GM12892 (cell line): ENCODE measurements at regions not wholly inside any gene's neighbourhood (a gene's known extent, or its start where the extent isn't known, plus 50 kb on each side); places are given as distances from the start of the nearest gene placed in this dataset.

Experiments
- POLR2A ChIP-seq: IDR thresholded peaks from 2 replicates; pipeline ENCODE4 v1.6.1; 2011; ENCODE audit warnings: low read depth, low read length, control low read depth
- POLR2AphosphoS5 ChIP-seq: IDR thresholded peaks from 2 replicates; pipeline ENCODE4 v1.6.1; 2011; ENCODE audit warnings: low read depth, low read length, control low read depth
- TAF1 ChIP-seq: IDR thresholded peaks from 2 replicates; pipeline ENCODE4 v1.6.1; 2011; ENCODE audit warnings: low read depth, mild to moderate bottlenecking, control low read depth, low read length, borderline replicate concordance

DNA sequence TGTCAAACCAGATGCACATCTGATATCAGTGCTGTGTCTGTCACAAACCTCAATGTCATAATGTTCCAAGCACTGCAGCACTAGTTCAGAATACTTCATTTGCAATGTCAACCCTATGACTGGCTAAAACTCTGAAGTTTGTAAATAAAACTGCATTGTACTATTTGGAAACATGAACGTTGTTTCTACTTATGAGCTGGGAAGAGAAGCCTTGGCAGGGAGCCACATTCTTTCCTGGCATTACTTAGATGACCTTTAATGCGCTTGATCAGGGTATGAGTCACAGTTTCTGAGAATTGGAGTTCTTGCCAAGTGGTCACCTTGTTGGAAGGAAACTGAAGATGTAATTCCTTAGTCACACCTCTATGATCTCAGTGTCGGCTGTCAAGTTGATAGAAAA, 664.8 kb upstream of the MMS22L start:
- no peak for TF ChIP-seq POLR2AphosphoS5
- no peak for TF ChIP-seq POLR2A
- TF ChIP-seq TAF1: no peak
